K562 (cell line): ENCODE measurements at regions not wholly inside any gene's neighbourhood (a gene's known extent, or its start where the extent isn't known, plus 50 kb on each side); places are given as distances from the start of the nearest gene placed in this dataset.

Source experiments
- BDP1 ChIP-seq: IDR thresholded peaks from 3 replicates; pipeline ENCODE4 v1.6.1; 2011; ENCODE audit not compliant: insufficient read length, insufficient read depth
- ETV1 ChIP-seq: fragments of 450-650 bp; conservative IDR thresholded peaks from 2 replicates; pipeline ENCODE4 v1.6.1; 2016; ENCODE audit warnings: missing genetic modification characterization, control low read depth, low read depth, missing compliant biosample characterization
- FOXP1 ChIP-seq: sonication (generic); formaldehyde crosslinking; IDR thresholded peaks from 2 replicates; pipeline ENCODE4 v1.8.0; 2022; ENCODE audit warnings: mild to moderate bottlenecking, missing genetic modification reagents
- NCOA1 ChIP-seq: fragments of 450-650 bp; IDR thresholded peaks from 2 replicates; pipeline ENCODE4 v1.6.1; 2016; ENCODE audit warnings: low read depth
- NFIX ChIP-seq: fragments of 250-450 bp; sonication (Bioruptor Pico); IDR thresholded peaks from 2 replicates; pipeline ENCODE4 v1.4.0; 2020; ENCODE audit warnings: low read depth, mild to moderate bottlenecking, moderate library complexity
- NFXL1 ChIP-seq: fragments of 450-650 bp; formaldehyde crosslinking; IDR thresholded peaks from 2 replicates; pipeline ENCODE4 v1.4.0; 2021; ENCODE audit warnings: mild to moderate bottlenecking
- RBFOX2 ChIP-seq: fragments of 200-400 bp; formaldehyde crosslinking; IDR thresholded peaks from 2 replicates; pipeline ENCODE4 v1.6.1; 2017; ENCODE audit warnings: low read depth, mild to moderate bottlenecking, low read length, moderate library complexity
- SMARCA4 ChIP-seq: fragments of 450-650 bp; IDR thresholded peaks from 2 replicates; pipeline ENCODE4 v1.6.1; 2016
- SPI1 ChIP-seq: IDR thresholded peaks from 2 replicates; pipeline ENCODE4 v1.6.1; 2011; ENCODE audit warnings: low read depth, low read length, control low read depth, borderline replicate concordance
- TRIM24 ChIP-seq, 2 experiments: fragments of 450-650 bp; IDR thresholded peaks; 2 replicates each; pipeline ENCODE4 v1.6.1; 2016
- ZNF785 ChIP-seq: fragments of 250-450 bp; sonication (Bioruptor Pico); IDR thresholded peaks from 2 replicates; pipeline ENCODE4 v1.4.0; 2020; ENCODE audit warnings: mild to moderate bottlenecking
- TF ChIP-seq, protein P1 (sequence below), 2 experiments: fragments of 450-650 bp; IDR thresholded peaks; 2 replicates each; pipeline ENCODE4 v1.6.1; 2018; ENCODE audit warnings: mild to moderate bottlenecking in 2 of 2, low read depth in 1 of 2; ENCODE audit not compliant: partially characterized antibody in 2 of 2
- TF ChIP-seq, protein P2 (sequence below): fragments of 250-450 bp; sonication (Bioruptor Pico); IDR thresholded peaks from 2 replicates; pipeline ENCODE4 v1.5.0; 2021; ENCODE audit warnings: mild to moderate bottlenecking, borderline replicate concordance
- TF ChIP-seq, protein P3 (sequence below): fragments of 450-650 bp; IDR thresholded peaks from 2 replicates; pipeline ENCODE4 v1.6.1; 2016; ENCODE audit warnings: low read depth, mild to moderate bottlenecking, moderate library complexity

DNA sequence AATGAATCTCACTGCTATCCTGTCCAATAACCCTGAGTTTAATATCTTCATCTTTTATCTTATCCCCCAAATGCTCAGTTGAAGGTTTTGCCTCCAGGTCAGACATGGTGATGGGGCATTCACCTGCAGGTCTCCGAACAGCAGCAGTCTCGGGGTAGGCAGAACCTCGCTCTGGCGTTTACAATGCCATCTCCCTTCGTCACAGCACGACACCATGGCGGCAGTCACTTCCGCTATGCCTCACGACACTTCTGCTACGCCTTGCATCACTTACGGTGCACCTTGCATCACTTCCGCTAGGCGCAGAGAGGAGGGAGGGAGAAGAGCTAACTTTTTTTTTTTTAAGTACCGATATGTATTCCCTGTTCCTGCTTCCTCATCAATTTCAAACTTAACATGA, 194.9 kb downstream of the BCAS1 start (continued):
- TF ChIP-seq SPI1 (0 out of 2 replicates have a peak, but pooled peaks have one; percentile 29), TRIM24 (IDR thresholded peaks at IDR 0.05) (peak; percentile 90), SMARCA4 (0 out of 2 replicates have a peak, but pooled peaks have one; percentile 18), RBFOX2 (peak; percentile 33; the same call in 1 of the 2 replicates), NFXL1 (no peak), ETV1 (tag) (peak; percentile 29; the same call in 1 of the 2 replicates), FOXP1 (CRISPR knock-in tag) (no peak), NFIX (CRISPR knock-in tag) (no peak), ZNF785 (CRISPR knock-in tag) (no peak), NCOA1 (no peak), BDP1 (no peak)
- TF ChIP-seq, protein P1, sequence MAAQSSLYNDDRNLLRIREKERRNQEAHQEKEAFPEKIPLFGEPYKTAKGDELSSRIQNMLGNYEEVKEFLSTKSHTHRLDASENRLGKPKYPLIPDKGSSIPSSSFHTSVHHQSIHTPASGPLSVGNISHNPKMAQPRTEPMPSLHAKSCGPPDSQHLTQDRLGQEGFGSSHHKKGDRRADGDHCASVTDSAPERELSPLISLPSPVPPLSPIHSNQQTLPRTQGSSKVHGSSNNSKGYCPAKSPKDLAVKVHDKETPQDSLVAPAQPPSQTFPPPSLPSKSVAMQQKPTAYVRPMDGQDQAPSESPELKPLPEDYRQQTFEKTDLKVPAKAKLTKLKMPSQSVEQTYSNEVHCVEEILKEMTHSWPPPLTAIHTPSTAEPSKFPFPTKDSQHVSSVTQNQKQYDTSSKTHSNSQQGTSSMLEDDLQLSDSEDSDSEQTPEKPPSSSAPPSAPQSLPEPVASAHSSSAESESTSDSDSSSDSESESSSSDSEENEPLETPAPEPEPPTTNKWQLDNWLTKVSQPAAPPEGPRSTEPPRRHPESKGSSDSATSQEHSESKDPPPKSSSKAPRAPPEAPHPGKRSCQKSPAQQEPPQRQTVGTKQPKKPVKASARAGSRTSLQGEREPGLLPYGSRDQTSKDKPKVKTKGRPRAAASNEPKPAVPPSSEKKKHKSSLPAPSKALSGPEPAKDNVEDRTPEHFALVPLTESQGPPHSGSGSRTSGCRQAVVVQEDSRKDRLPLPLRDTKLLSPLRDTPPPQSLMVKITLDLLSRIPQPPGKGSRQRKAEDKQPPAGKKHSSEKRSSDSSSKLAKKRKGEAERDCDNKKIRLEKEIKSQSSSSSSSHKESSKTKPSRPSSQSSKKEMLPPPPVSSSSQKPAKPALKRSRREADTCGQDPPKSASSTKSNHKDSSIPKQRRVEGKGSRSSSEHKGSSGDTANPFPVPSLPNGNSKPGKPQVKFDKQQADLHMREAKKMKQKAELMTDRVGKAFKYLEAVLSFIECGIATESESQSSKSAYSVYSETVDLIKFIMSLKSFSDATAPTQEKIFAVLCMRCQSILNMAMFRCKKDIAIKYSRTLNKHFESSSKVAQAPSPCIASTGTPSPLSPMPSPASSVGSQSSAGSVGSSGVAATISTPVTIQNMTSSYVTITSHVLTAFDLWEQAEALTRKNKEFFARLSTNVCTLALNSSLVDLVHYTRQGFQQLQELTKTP (IDR thresholded peaks at IDR 0.05; ENCODE audit: low read depth in 1 of 2, partially characterized antibody in 2 of 2), result peak in 1 of 2 experiments; percentile 19
- TF ChIP-seq, protein P2, sequence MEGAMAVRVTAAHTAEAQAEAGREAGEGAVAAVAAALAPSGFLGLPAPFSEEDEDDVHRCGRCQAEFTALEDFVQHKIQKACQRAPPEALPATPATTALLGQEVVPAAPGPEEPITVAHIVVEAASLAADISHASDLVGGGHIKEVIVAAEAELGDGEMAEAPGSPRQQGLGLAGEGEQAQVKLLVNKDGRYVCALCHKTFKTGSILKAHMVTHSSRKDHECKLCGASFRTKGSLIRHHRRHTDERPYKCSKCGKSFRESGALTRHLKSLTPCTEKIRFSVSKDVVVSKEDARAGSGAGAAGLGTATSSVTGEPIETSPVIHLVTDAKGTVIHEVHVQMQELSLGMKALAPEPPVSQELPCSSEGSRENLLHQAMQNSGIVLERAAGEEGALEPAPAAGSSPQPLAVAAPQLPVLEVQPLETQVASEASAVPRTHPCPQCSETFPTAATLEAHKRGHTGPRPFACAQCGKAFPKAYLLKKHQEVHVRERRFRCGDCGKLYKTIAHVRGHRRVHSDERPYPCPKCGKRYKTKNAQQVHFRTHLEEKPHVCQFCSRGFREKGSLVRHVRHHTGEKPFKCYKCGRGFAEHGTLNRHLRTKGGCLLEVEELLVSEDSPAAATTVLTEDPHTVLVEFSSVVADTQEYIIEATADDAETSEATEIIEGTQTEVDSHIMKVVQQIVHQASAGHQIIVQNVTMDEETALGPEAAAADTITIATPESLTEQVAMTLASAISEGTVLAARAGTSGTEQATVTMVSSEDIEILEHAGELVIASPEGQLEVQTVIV (CRISPR knock-in tag), result peak; percentile 87
- TF ChIP-seq, protein P3, sequence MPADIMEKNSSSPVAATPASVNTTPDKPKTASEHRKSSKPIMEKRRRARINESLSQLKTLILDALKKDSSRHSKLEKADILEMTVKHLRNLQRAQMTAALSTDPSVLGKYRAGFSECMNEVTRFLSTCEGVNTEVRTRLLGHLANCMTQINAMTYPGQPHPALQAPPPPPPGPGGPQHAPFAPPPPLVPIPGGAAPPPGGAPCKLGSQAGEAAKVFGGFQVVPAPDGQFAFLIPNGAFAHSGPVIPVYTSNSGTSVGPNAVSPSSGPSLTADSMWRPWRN, result no peak
- TF ChIP-seq, all 486 proteins: peak for 36
